ENCODE measurements at regions not wholly inside any gene's neighbourhood (a gene's known extent, or its start where the extent isn't known, plus 50 kb on each side); places are given as distances from the start of the nearest gene placed in this dataset.
"Not testable (repeated sequence)": the region's sequence is repeated elsewhere in the genome, so short reads cannot be mapped to it uniquely, and the experiment has no call there.

DNA sequence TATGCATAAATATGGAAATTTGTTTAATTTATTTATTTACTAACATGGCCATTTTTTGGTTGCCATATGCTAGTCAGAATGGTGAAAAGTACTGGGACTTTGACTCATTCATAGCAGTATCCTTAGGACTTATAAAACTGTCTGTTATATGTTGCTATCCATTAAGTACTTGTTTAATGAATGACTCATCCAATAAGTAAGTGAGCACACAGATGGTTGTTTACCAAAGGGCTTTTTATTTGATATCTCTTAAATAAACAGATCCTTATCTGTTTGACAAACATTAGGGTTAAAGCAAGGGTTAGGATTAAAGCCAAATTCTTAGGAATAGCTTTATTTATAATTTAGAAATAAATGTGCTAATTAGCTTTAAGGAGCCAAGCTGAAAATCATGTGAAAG, 183.4 kb downstream of the FBXO4 start:
- TF ChIP-seq EZH2phosphoT487 (IDR thresholded peaks at IDR 0.05; ENCODE audit: borderline replicate concordance): no peak
- TF ChIP-seq, protein P1, sequence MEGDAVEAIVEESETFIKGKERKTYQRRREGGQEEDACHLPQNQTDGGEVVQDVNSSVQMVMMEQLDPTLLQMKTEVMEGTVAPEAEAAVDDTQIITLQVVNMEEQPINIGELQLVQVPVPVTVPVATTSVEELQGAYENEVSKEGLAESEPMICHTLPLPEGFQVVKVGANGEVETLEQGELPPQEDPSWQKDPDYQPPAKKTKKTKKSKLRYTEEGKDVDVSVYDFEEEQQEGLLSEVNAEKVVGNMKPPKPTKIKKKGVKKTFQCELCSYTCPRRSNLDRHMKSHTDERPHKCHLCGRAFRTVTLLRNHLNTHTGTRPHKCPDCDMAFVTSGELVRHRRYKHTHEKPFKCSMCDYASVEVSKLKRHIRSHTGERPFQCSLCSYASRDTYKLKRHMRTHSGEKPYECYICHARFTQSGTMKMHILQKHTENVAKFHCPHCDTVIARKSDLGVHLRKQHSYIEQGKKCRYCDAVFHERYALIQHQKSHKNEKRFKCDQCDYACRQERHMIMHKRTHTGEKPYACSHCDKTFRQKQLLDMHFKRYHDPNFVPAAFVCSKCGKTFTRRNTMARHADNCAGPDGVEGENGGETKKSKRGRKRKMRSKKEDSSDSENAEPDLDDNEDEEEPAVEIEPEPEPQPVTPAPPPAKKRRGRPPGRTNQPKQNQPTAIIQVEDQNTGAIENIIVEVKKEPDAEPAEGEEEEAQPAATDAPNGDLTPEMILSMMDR (conservative IDR thresholded peaks at IDR 0.05; ENCODE audit: low read length): no peak
- Histone ChIP-seq H3K4me3 (ENCODE audit: low read length, poor library complexity, severe bottlenecking) (no peak overlapping the region), H3K9ac (ENCODE audit: low read depth, low read length, poor library complexity, severe bottlenecking) (no peak overlapping the region), H3K4me2 (ENCODE audit: low read depth, low read length, poor library complexity, severe bottlenecking) (no peak overlapping the region), H3K27me3 (ENCODE audit: insufficient read depth, low read length, poor library complexity, severe bottlenecking) (no peaks in the 10 kb centered on the region), H4K20me1 (ENCODE audit: insufficient read depth, low read length, poor library complexity, severe bottlenecking) (no peaks in the 10 kb centered on the region), H3K9me3 (ENCODE audit: insufficient read depth, low read depth, low read length) (no peaks in the 10 kb centered on the region), H3F3A (ENCODE audit: low read depth) (no peaks in the 10 kb centered on the region), H3K4me1 (ENCODE audit: insufficient read depth, low read length, poor library complexity, severe bottlenecking) (no peaks in the 10 kb centered on the region), H3K36me3 (ENCODE audit: insufficient read depth, low read length) (no peaks in the 10 kb centered on the region), H3K79me2 (ENCODE audit: insufficient read depth, low read length) (no peaks in the 10 kb centered on the region), H3K9me2 (replicated peaks; ENCODE audit: low read depth, low read length) (no peaks in the 10 kb centered on the region), H2AFZ (ENCODE audit: low read length) (no peak overlapping the region)

DNA sequence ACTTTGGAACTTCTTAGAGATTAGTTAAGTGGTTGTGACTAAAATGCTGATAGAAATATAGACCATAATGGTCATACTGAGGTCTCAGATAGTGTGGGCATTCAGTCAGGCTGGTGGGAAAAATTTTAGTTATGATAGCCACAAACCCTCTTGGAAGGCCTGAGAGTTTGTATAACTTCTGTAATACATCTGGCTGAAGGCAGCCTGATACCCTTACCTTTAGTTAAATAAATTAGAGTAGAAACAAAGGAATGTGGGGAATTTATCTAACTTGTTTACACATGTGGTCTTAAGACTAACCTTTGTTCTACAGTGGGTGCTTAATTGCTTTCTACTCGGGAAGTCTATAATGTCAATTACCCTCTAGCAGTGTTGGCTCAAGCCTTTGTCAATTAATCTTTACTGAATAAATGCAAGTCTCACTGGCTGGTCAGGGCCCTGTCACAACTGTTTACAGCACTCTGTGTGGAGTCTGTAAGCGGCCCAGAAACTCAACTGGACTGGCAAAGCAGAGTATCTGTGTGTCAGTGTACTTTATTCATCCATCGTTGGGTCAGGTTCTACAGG, 184.0 kb downstream of the FBXO4 start:
- no peak overlapping the region for H3K4me3 ChIP-seq (ENCODE audit: low read length, poor library complexity, severe bottlenecking)
- H3K9me2 ChIP-seq (replicated peaks; ENCODE audit: low read depth, low read length): no peaks in the 10 kb centered on the region
- H3K27me3 ChIP-seq (ENCODE audit: insufficient read depth, low read length, poor library complexity, severe bottlenecking): no peaks in the 10 kb centered on the region
- no peaks in the 10 kb centered on the region for H4K20me1 ChIP-seq (ENCODE audit: insufficient read depth, low read length, poor library complexity, severe bottlenecking)
- TF ChIP-seq, protein P1 (conservative IDR thresholded peaks at IDR 0.05; ENCODE audit: low read length): no peak
- TF ChIP-seq EZH2phosphoT487 (IDR thresholded peaks at IDR 0.05; ENCODE audit: borderline replicate concordance): no peak
- no peaks in the 10 kb centered on the region for H3K9me3 ChIP-seq (ENCODE audit: insufficient read depth, low read depth, low read length)
- H3K4me2 ChIP-seq (ENCODE audit: low read depth, low read length, poor library complexity, severe bottlenecking): no peak overlapping the region
- H2AFZ ChIP-seq (ENCODE audit: low read length): no peak overlapping the region
- no peak overlapping the region for H3K9ac ChIP-seq (ENCODE audit: low read depth, low read length, poor library complexity, severe bottlenecking)
- no peaks in the 10 kb centered on the region for H3K36me3 ChIP-seq (ENCODE audit: insufficient read depth, low read length)
- H3K4me1 ChIP-seq (ENCODE audit: insufficient read depth, low read length, poor library complexity, severe bottlenecking): no peaks in the 10 kb centered on the region
- no peaks in the 10 kb centered on the region for H3F3A ChIP-seq (ENCODE audit: low read depth)
- H3K79me2 ChIP-seq (ENCODE audit: insufficient read depth, low read length): no peaks in the 10 kb centered on the region

DNA sequence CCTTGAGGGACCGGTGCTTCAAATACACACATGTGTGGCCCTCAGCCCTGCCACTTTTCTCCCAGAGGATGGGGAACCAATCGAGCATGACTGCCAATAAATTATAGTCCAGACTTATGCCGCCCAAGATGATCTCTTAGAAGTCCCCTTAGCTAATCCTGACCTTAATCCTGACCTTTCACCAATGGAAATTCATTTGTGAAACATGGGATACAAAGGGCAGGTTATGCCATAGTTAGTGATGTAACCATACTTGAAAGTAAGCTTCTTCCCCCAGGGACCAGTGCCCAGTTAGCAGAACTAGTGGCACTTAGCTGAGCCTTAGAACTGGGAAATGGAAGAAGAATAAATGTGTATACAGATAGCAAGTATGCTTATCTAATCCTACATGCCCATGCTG, 190.6 kb downstream of the FBXO4 start:
- not testable (repeated sequence) for H3K9ac ChIP-seq (ENCODE audit: low read depth, low read length, poor library complexity, severe bottlenecking); H3K36me3 ChIP-seq (ENCODE audit: insufficient read depth, low read length); H4K20me1 ChIP-seq (ENCODE audit: insufficient read depth, low read length, poor library complexity, severe bottlenecking); H3K9me2 ChIP-seq (replicated peaks; ENCODE audit: low read depth, low read length); H2AFZ ChIP-seq (ENCODE audit: low read length); H3K27me3 ChIP-seq (ENCODE audit: insufficient read depth, low read length, poor library complexity, severe bottlenecking); H3K4me3 ChIP-seq (ENCODE audit: low read length, poor library complexity, severe bottlenecking); H3K4me2 ChIP-seq (ENCODE audit: low read depth, low read length, poor library complexity, severe bottlenecking); H3K9me3 ChIP-seq (ENCODE audit: insufficient read depth, low read depth, low read length); H3K79me2 ChIP-seq (ENCODE audit: insufficient read depth, low read length); H3F3A ChIP-seq (ENCODE audit: low read depth); H3K4me1 ChIP-seq (ENCODE audit: insufficient read depth, low read length, poor library complexity, severe bottlenecking)

DNA sequence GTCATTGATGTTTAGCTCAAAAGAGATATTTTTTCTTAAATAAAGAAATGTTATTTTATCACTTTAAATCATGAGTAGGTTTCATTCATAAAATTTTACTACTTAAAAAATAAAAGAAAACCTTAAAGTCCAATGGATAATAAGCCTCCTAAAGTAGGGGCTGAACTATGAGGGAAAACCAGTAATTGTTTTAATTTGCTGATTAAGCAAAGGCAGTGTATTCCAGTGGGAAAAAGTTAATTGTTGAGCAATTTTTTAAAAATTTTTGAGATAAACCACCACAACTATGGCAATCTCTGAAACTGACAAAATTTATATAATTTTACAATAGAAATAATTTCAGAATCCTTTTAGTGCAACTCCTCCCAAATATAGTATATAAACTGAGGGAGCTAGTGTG, 195.0 kb downstream of the FBXO4 start:
- no peaks in the 10 kb centered on the region for H3K4me1 ChIP-seq (ENCODE audit: insufficient read depth, low read length, poor library complexity, severe bottlenecking)
- H3K4me3 ChIP-seq (ENCODE audit: low read length, poor library complexity, severe bottlenecking): no peak overlapping the region
- no peaks in the 10 kb centered on the region for H3F3A ChIP-seq (ENCODE audit: low read depth)
- no peak overlapping the region for H3K4me2 ChIP-seq (ENCODE audit: low read depth, low read length, poor library complexity, severe bottlenecking)
- H4K20me1 ChIP-seq (ENCODE audit: insufficient read depth, low read length, poor library complexity, severe bottlenecking): no peaks in the 10 kb centered on the region
- H3K27me3 ChIP-seq (ENCODE audit: insufficient read depth, low read length, poor library complexity, severe bottlenecking): no peaks in the 10 kb centered on the region
- H3K79me2 ChIP-seq (ENCODE audit: insufficient read depth, low read length): no peaks in the 10 kb centered on the region
- TF ChIP-seq, protein P1 (conservative IDR thresholded peaks at IDR 0.05; ENCODE audit: low read length): no peak
- TF ChIP-seq EZH2phosphoT487 (IDR thresholded peaks at IDR 0.05; ENCODE audit: borderline replicate concordance): no peak
- 0 out of 2 replicates have a peak, but pooled peaks cover 3% of the 10 kb centered on the region for H3K9me2 ChIP-seq (replicated peaks; ENCODE audit: low read depth, low read length)
- H3K9ac ChIP-seq (ENCODE audit: low read depth, low read length, poor library complexity, severe bottlenecking): no peak overlapping the region
- H2AFZ ChIP-seq (ENCODE audit: low read length): no peak overlapping the region
- H3K9me3 ChIP-seq (ENCODE audit: insufficient read depth, low read depth, low read length): no peaks in the 10 kb centered on the region
- no peaks in the 10 kb centered on the region for H3K36me3 ChIP-seq (ENCODE audit: insufficient read depth, low read length)
